ENCODE measurements at regions not wholly inside any gene's neighbourhood (a gene's known extent, or its start where the extent isn't known, plus 50 kb on each side); places are given as distances from the start of the nearest gene placed in this dataset.

GRCh38 chr3:82145742-82146141, 384.3 kb upstream of the GBE1 start:
- Histone ChIP-seq H3K4me2 (ENCODE audit: unreplicated experiment) (no peak overlapping the region), H4K20me1 (ENCODE audit: insufficient read depth) (no peaks in the 10 kb centered on the region), H3K4me1 (ENCODE audit: insufficient read depth) (no peaks in the 10 kb centered on the region), H3K9me3 (ENCODE audit: low read depth) (no peaks in the 10 kb centered on the region), H3K27me3 (replicated peaks; ENCODE audit: insufficient read depth) (no peaks in the 10 kb centered on the region), H3K4me3 (no peak overlapping the region), H3K79me2 (ENCODE audit: insufficient read depth) (no peaks in the 10 kb centered on the region), H3K9me2 (ENCODE audit: insufficient read depth) (no peaks in the 10 kb centered on the region; the same call in 1 of the 2 replicates), H3K9ac (no peak overlapping the region), H3K36me3 (ENCODE audit: low read depth) (no peaks in the 10 kb centered on the region), H2AFZ (no peak overlapping the region), H3F3A (ENCODE audit: insufficient read depth) (no peaks in the 10 kb centered on the region), H3K27ac (no peak overlapping the region)
- in situ Hi-C loops (cut with MboI): loop anchor here (25.0 kb wide), 1 partner anchor 483 kb away; no protein-coding TSS in a partner anchor
- WGBS, 2 experiments (ENCODE audit: low coverage in 1 of 2, low lambda C conversion rate in 2 of 2, missing lambda C conversion rate in 2 of 2): 89 to 98% methylated on average over 2 of the region's 2 CpGs
- DNase-seq: no peak
- no peak for TF ChIP-seq EZH2phosphoT487 (IDR thresholded peaks at IDR 0.05; ENCODE audit: insufficient read depth, low read depth)
- TF ChIP-seq EZH2 (IDR thresholded peaks at IDR 0.05; ENCODE audit: insufficient read depth, poor library complexity, severe bottlenecking): no peak

GRCh38 chr3:82144811-82145210, 383.4 kb upstream of the GBE1 start:
- TF ChIP-seq EZH2 (IDR thresholded peaks at IDR 0.05; ENCODE audit: insufficient read depth, poor library complexity, severe bottlenecking) (no peak), EZH2phosphoT487 (IDR thresholded peaks at IDR 0.05; ENCODE audit: insufficient read depth, low read depth) (no peak)
- Histone ChIP-seq H3K27ac (no peak overlapping the region), H2AFZ (no peak overlapping the region), H3K4me2 (ENCODE audit: unreplicated experiment) (no peak overlapping the region), H3K36me3 (ENCODE audit: low read depth) (no peaks in the 10 kb centered on the region), H3K9ac (no peak overlapping the region), H3F3A (ENCODE audit: insufficient read depth) (no peaks in the 10 kb centered on the region), H3K9me2 (ENCODE audit: insufficient read depth) (no peaks in the 10 kb centered on the region; the same call in 1 of the 2 replicates), H3K4me3 (no peak overlapping the region), H3K4me1 (ENCODE audit: insufficient read depth) (no peaks in the 10 kb centered on the region), H3K27me3 (replicated peaks; ENCODE audit: insufficient read depth) (no peaks in the 10 kb centered on the region), H3K9me3 (ENCODE audit: low read depth) (no peaks in the 10 kb centered on the region), H4K20me1 (ENCODE audit: insufficient read depth) (no peaks in the 10 kb centered on the region), H3K79me2 (ENCODE audit: insufficient read depth) (no peaks in the 10 kb centered on the region)
- in situ Hi-C loops (cut with MboI): loop anchor here (25.0 kb wide), 1 partner anchor 483 kb away; no protein-coding TSS in a partner anchor
- 80 to 85% methylated on average over 3 of the region's 3 CpGs for WGBS, 2 experiments (ENCODE audit: low coverage in 1 of 2, low lambda C conversion rate in 2 of 2, missing lambda C conversion rate in 2 of 2)
- no peak for DNase-seq

GRCh38 chr3:82143661-82144412, 382.4 kb upstream of the GBE1 start:
- Histone ChIP-seq H3K27me3 (replicated peaks; ENCODE audit: insufficient read depth) (no peaks in the 10 kb centered on the region), H3K4me1 (ENCODE audit: insufficient read depth) (no peaks in the 10 kb centered on the region), H3K27ac (no peak overlapping the region), H3K79me2 (ENCODE audit: insufficient read depth) (no peaks in the 10 kb centered on the region), H3K36me3 (ENCODE audit: low read depth) (no peaks in the 10 kb centered on the region), H3K9me3 (ENCODE audit: low read depth) (no peaks in the 10 kb centered on the region), H3K9me2 (ENCODE audit: insufficient read depth) (no peaks in the 10 kb centered on the region; the same call in 1 of the 2 replicates), H2AFZ (no peak overlapping the region), H3K4me3 (no peak overlapping the region), H3K9ac (no peak overlapping the region), H4K20me1 (ENCODE audit: insufficient read depth) (no peaks in the 10 kb centered on the region), H3F3A (ENCODE audit: insufficient read depth) (no peaks in the 10 kb centered on the region), H3K4me2 (ENCODE audit: unreplicated experiment) (no peak overlapping the region)
- in situ Hi-C loops (cut with MboI): loop anchor here (25.0 kb wide), 1 partner anchor 482 kb away; no protein-coding TSS in a partner anchor
- 87 to 88% methylated on average over 3 of the region's 3 CpGs for WGBS, 2 experiments (ENCODE audit: low coverage in 1 of 2, low lambda C conversion rate in 2 of 2, missing lambda C conversion rate in 2 of 2)
- TF ChIP-seq EZH2 (IDR thresholded peaks at IDR 0.05; ENCODE audit: insufficient read depth, poor library complexity, severe bottlenecking) (no peak), EZH2phosphoT487 (IDR thresholded peaks at IDR 0.05; ENCODE audit: insufficient read depth, low read depth) (no peak)
- DNase-seq: no peak

- Histone ChIP-seq H3K79me2 (ENCODE audit: insufficient read depth) (no peaks in the 10 kb centered on the region), H2AFZ (no peak overlapping the region), H3F3A (ENCODE audit: insufficient read depth) (no peaks in the 10 kb centered on the region), H3K27me3 (replicated peaks; ENCODE audit: insufficient read depth) (no peaks in the 10 kb centered on the region), H3K4me2 (ENCODE audit: unreplicated experiment) (no peak overlapping the region), H3K36me3 (ENCODE audit: low read depth) (no peaks in the 10 kb centered on the region), H3K4me3 (no peak overlapping the region), H4K20me1 (ENCODE audit: insufficient read depth) (no peaks in the 10 kb centered on the region), H3K9me3 (ENCODE audit: low read depth) (no peaks in the 10 kb centered on the region), H3K9me2 (ENCODE audit: insufficient read depth) (no peaks in the 10 kb centered on the region; the same call in 1 of the 2 replicates), H3K4me1 (ENCODE audit: insufficient read depth) (no peaks in the 10 kb centered on the region), H3K9ac (no peak overlapping the region), H3K27ac (no peak overlapping the region)
- no peak for DNase-seq
- 62 to 63% methylated on average over 1 of the region's 1 CpG for WGBS, 2 experiments (ENCODE audit: low coverage in 1 of 2, low lambda C conversion rate in 2 of 2, missing lambda C conversion rate in 2 of 2)
- in situ Hi-C loops (cut with MboI): loop anchor here (25.0 kb wide), 1 partner anchor 479 kb away; no protein-coding TSS in a partner anchor
- no peak for TF ChIP-seq EZH2phosphoT487 (IDR thresholded peaks at IDR 0.05; ENCODE audit: insufficient read depth, low read depth)
- no peak for TF ChIP-seq EZH2 (IDR thresholded peaks at IDR 0.05; ENCODE audit: insufficient read depth, poor library complexity, severe bottlenecking)
Measured at GRCh38 chr3:82141592-82141991, 380.1 kb upstream of the GBE1 start.
